GM12878 (cell line): ENCODE measurements at regions not wholly inside any gene's neighbourhood (a gene's known extent, or its start where the extent isn't known, plus 50 kb on each side); places are given as distances from the start of the nearest gene placed in this dataset.

Experiments used
- ATAC-seq: fragments of 200-7000 bp; cut with Tn5 transposase; 3 replicates; pipeline ENCODE4 v1.9.1; 2020; ENCODE audit warnings: mild to moderate bottlenecking, moderate library complexity
- BruUV-seq: library from RNA; stranded (reverse); fragments of 400-500 nt; replicated peaks from 2 replicates; lab custom pipeline; 2021; lab: Mats Ljungman, UMichigan
- CTCF ChIA-PET: fragments of 300-600 bp; sonication (Branson Sonifier 250); formaldehyde crosslinking; extraction: SDS; loops from one replicate; lab custom pipeline; 2021; ENCODE audit warnings: inconsistent platforms; lab: Yijun Ruan, JAX
- POLR2A ChIA-PET: fragments of 350-600 bp; formaldehyde crosslinking; extraction: SDS; loops from one replicate; lab custom pipeline; 2021; ENCODE audit warnings: inconsistent platforms; lab: Charles Lee
- RAD21 ChIA-PET: fragments of 300-600 bp; sonication (Branson Sonifier 250); formaldehyde crosslinking; loops from one replicate; lab custom pipeline; 2023; ENCODE audit warnings: antibody characterized with exemption; ENCODE audit not compliant: unreplicated experiment; lab: Charles Lee
- SMC1A ChIA-PET: fragments of 300-600 bp; sonication (Branson Sonifier 250); formaldehyde crosslinking; loops from one replicate; lab custom pipeline; 2023; ENCODE audit not compliant: unreplicated experiment, uncharacterized antibody; lab: Charles Lee
- DNase-seq: peaks from one replicate; pipeline ENCODE4 v3.0.0-alpha.2; 2011; ENCODE audit warnings: low read depth, low spot score
- FAIRE-seq: peaks from 3 replicates; lab custom pipeline; 2011; peaks lifted over from hg19 to GRCh38; lab: Jason Lieb, UNC
- H2AFZ ChIP-seq: 2 replicates; pipeline ENCODE4 v1.6.0; 2011; ENCODE audit warnings: low read depth, low read length, control low read depth; ENCODE audit not compliant: control insufficient read depth
- H3K27ac ChIP-seq: 2 replicates; pipeline ENCODE4 v1.5.1; 2011; ENCODE audit warnings: control low read depth; ENCODE audit not compliant: control insufficient read depth, insufficient read depth
- H3K27me3 ChIP-seq, 2 experiments: replicated peaks in 1 of 2; 2 replicates each; pipeline versions ENCODE4 v1.6.0 to v1.6.1; 2011; ENCODE audit warnings: low read length in 1 of 2; ENCODE audit not compliant: control insufficient read depth in 2 of 2, insufficient read depth in 2 of 2
- H3K36me3 ChIP-seq, 2 experiments: 2 replicates each; pipeline ENCODE4 v1.5.1; 2011; ENCODE audit warnings: low read length in 1 of 2; ENCODE audit not compliant: control insufficient read depth in 2 of 2, insufficient read depth in 2 of 2
- H3K4me1 ChIP-seq: 2 replicates; pipeline ENCODE4 v1.6.1; 2011; ENCODE audit warnings: mild to moderate bottlenecking, low read length, moderate library complexity, mixed read lengths; ENCODE audit not compliant: control insufficient read depth, insufficient read depth
- H3K4me2 ChIP-seq: 2 replicates; pipeline ENCODE4 v1.6.0; 2011; ENCODE audit warnings: control low read depth; ENCODE audit not compliant: control insufficient read depth, insufficient read depth
- H3K4me3 ChIP-seq: fragments of 200-600 bp; sonication (generic); 2 replicates; pipeline ENCODE4 v1.5.1; 2016
- H3K79me2 ChIP-seq: 2 replicates; pipeline ENCODE4 v1.6.0; 2011; ENCODE audit warnings: low read length; ENCODE audit not compliant: control insufficient read depth, insufficient read depth
- H3K9ac ChIP-seq: 2 replicates; pipeline ENCODE4 v1.8.0; 2011; ENCODE audit warnings: low read length, control low read depth, mixed read lengths; ENCODE audit not compliant: control insufficient read depth, insufficient read depth
- H3K9me3 ChIP-seq: replicated peaks from 3 replicates; pipeline ENCODE4 v1.5.1; 2011; ENCODE audit warnings: mild to moderate bottlenecking, low read length; ENCODE audit not compliant: control insufficient read depth, insufficient read depth
- H4K20me1 ChIP-seq: 2 replicates; pipeline ENCODE4 v1.6.0; 2011; ENCODE audit not compliant: control insufficient read depth, insufficient read depth
- ATF7 ChIP-seq: fragments of 450-650 bp; IDR thresholded peaks from 2 replicates; pipeline ENCODE4 v1.6.1; 2016; ENCODE audit warnings: low read depth, mild to moderate bottlenecking
- CTCF ChIP-seq, 3 experiments: IDR thresholded peaks in 2 of 3; conservative IDR thresholded peaks in 1 of 3; 2 replicates each; pipeline ENCODE4 v1.5.1; 2011; ENCODE audit warnings: low read depth in 3 of 3, low read length in 3 of 3, mild to moderate bottlenecking in 3 of 3, control low read depth in 2 of 3, moderate library complexity in 2 of 3, inconsistent platforms in 1 of 3, mixed read lengths in 1 of 3; ENCODE audit not compliant: control insufficient read depth in 2 of 3, insufficient read depth in 1 of 3; ENCODE audit errors: extremely low read depth in 1 of 3
- RAD21 ChIP-seq: IDR thresholded peaks from 2 replicates; pipeline ENCODE4 v1.6.1; 2011; ENCODE audit warnings: mild to moderate bottlenecking, low read depth, low read length, moderate library complexity; ENCODE audit not compliant: insufficient read depth
- SMC3 ChIP-seq: IDR thresholded peaks from 2 replicates; pipeline ENCODE4 v1.6.1; 2011; ENCODE audit warnings: low read length, improper control_type of control experiment, borderline replicate concordance
- ZNF592 ChIP-seq: fragments of 450-650 bp; IDR thresholded peaks from 2 replicates; pipeline ENCODE4 v1.6.1; 2017; ENCODE audit warnings: mild to moderate bottlenecking, moderate library complexity
- WGBS: methylation state at CpG from one replicate; pipeline ENCODE4 v1.1.6; 2016; ENCODE audit warnings: low lambda C conversion rate; ENCODE audit not compliant: insufficient replicate concordance, insufficient coverage; ENCODE audit errors: missing lambda C conversion rate; 5-methylcytosine and 5-hydroxymethylcytosine counted together
- in situ Hi-C: fragments of 300-500 bp; cut with MboI; formaldehyde crosslinking; loops from 9 replicates; pipeline ENCODE4 v1.14.3; 2018; ENCODE audit warnings: mixed read lengths
- intact Hi-C: fragments of 100-400 bp; cut with micrococcal nuclease; formaldehyde crosslinking; loops from one replicate; pipeline ENCODE4 v1.14.2; 2022; ENCODE audit not compliant: unreplicated experiment
- TF ChIP-seq, protein P1 (sequence below): IDR thresholded peaks from 2 replicates; pipeline ENCODE4 v1.6.1; 2011; ENCODE audit warnings: low read depth, mild to moderate bottlenecking, low read length, moderate library complexity, borderline replicate concordance; ENCODE audit errors: extremely low read depth

GRCh38 chr10:61284222-61284890 is 168.8 kb downstream of the TMEM26 start:
- Histone ChIP-seq H3K4me1 (peaks cover 14% of the 10 kb centered on the region; the same call in 1 of the 2 replicates), H4K20me1 (no peaks in the 10 kb centered on the region), H3K4me3 (no peak overlapping the region), H3K36me3 (no peaks in the 10 kb centered on the region), H3K79me2 (no peaks in the 10 kb centered on the region), H3K27ac (no peak overlapping the region), H3K4me2 (no peak overlapping the region), H2AFZ (no peak overlapping the region), H3K27me3 (no peaks in the 10 kb centered on the region), H3K9me3 (peaks cover 7% of the 10 kb centered on the region), H3K9ac (no peak overlapping the region)
- DNase-seq (no peak), ATAC-seq (no peak), FAIRE-seq (peak; percentile 76)
- TF ChIP-seq, protein P1, sequence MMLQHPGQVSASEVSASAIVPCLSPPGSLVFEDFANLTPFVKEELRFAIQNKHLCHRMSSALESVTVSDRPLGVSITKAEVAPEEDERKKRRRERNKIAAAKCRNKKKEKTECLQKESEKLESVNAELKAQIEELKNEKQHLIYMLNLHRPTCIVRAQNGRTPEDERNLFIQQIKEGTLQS, result no peak
- TF ChIP-seq SMC3 (peak; percentile 57; the same call in 1 of the 2 replicates), CTCF (IDR thresholded peaks at IDR 0.05 in 2 of 3, conservative IDR thresholded peaks at IDR 0.05 in 1 of 3; ENCODE audit: control insufficient read depth in 2 of 3, extremely low read depth in 1 of 3, insufficient read depth in 1 of 3, low read depth in 3 of 3, low read length in 3 of 3) (peak; percentile 53 to 62 (median 60); a peak in 5 of 6 replicates), ZNF592 (0 out of 2 replicates have a peak, but pooled peaks have one; percentile 39), ATF7 (no peak), RAD21 (peak; percentile 59)
- ChIA-PET RAD21 (interaction anchor here (1.4 kb wide), 1 partner anchor 144 kb away, joined by 9 read pairs; no protein-coding TSS in a partner anchor), CTCF (interaction anchor here (0.7 to 2.3 kb wide), 11 partner anchors 13 to 635 kb away, joined by 3 to 20 read pairs (median 3); no protein-coding TSS in a partner anchor), POLR2A (no interaction called here), SMC1A (interaction anchor here (1.1 kb wide), 1 partner anchor 467 kb away, joined by 3 read pairs; no protein-coding TSS in a partner anchor)
- BruUV-seq, result no TSS peak
- 2% methylated on average over 5 of the region's 5 CpGs for WGBS
- in situ Hi-C loops (loop anchor here (10.0 kb wide), 1 partner anchor 470 kb away; no protein-coding TSS in a partner anchor), intact Hi-C loops (loop anchor here (1.0 to 10.0 kb wide), 5 partner anchors 46 to 960 kb away; no protein-coding TSS in a partner anchor)
